GM21526 (cell line): ENCODE measurements at regions not wholly inside any gene's neighbourhood (a gene's known extent, or its start where the extent isn't known, plus 50 kb on each side); places are given as distances from the start of the nearest gene placed in this dataset.

ENCODE experiments used
- ATAC-seq: cut with Tn5 transposase; IDR thresholded peaks from one replicate; pipeline ENCODE4 v1.9.1; 2021; ENCODE audit warnings: moderate library complexity; ENCODE audit not compliant: unreplicated experiment, low FRiP score

DNA sequence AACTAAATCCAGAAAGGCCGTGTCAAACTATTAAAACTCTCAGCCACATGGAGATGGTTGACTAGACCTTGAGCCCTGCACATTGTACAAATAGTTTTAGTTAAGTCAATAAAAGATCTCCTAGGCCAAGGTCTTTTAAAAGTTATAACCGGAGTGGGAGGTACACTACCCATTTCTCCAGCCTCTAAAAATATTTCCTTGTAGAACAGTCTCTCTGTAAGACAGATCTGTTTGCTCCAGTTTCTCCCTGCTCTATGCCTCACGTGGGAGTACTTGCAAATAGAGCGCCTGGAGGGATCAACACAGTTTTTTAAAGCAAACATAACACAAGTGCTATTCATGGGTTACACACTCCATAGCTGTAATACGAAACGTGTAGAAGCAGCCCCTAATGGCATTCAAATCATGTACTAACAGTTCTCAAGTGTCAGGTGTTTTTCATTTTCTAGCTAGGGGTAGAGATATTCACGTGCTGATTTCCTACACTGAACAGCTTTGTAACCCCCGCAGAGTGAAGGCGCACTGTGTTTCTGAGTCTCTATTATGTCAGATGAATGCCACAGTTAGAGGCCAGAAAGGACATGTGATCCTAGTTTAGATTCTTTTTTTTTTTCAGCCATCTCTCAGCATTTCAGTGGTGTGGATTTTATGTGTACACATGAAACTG lies 703.4 kb upstream of the GRAMD2B start:
- ATAC-seq = no peak

- no peak for ATAC-seq
These were observed 702.9 kb upstream of the GRAMD2B start for GRCh38 chr5:125720348-125720685.

GRCh38 chr5:125720721-125721120 lies 702.5 kb upstream of the GRAMD2B start:
- no peak for ATAC-seq

DNA sequence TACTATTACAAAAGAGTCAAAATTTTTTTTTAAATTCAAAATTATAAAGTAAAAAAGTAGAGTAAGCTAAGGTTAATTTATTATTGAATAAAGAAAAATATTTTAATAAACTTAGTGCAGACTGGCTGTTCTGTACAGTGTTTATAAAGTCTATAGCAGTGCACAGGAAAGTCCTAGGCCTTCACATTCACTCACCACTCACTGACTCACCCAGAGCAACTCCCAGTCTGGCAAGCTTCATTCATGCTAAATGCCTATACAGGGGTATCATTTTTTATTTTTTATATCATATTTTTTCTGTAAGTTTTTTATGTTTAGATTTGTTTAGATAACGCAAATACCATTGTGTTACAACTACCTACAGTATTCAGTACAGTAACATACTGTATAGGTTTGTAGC lies 700.7 kb upstream of the GRAMD2B start:
- no peak for ATAC-seq

- no peak for ATAC-seq
These were observed 697.5 kb upstream of the GRAMD2B start for GRCh38 chr5:125725691-125726090.

DNA sequence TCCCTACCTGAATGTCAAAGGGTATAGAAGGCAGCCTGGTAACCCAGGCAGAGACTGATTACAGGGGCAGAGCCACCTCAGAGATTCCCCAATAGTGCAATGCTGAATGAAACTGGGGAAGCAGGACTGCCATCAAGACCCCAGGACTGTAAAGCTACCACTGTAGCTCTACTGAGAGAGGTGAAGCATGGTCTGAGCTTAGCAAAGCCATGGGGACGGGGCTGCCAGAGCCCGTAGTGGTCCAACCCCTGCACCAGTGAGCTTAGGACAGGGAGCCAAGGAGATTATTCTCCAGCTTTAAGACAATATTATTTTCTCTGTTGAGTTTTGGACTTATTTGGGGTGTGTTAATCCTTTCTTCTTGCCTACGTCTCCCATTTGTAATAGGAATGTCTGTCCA lies 679.3 kb upstream of the GRAMD2B start:
- ATAC-seq = no peak

DNA sequence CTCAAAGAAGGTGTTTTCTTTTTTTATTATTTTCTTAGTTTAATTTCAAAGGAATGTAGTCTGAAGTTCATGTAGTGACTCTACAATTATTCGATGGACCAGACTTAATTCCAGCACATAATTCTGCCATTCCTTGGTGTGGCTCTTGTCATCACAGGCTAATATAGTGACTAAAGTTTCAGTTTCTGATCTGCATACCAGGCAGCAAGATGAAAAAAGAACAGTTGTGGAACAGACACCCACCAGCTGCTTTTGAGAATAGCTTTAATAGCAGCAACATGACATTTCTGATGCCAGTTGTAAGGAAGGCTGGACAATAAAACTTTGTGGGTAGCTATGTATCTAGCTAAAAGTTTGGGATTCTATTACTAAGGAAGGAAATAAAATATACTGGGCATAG lies 676.3 kb upstream of the GRAMD2B start:
- no peak for ATAC-seq

GRCh38 chr5:125750147-125750860 lies 672.9 kb upstream of the GRAMD2B start:
- no peak for ATAC-seq

- no peak for ATAC-seq
These were observed 672.4 kb upstream of the GRAMD2B start for GRCh38 chr5:125750861-125751186.

DNA sequence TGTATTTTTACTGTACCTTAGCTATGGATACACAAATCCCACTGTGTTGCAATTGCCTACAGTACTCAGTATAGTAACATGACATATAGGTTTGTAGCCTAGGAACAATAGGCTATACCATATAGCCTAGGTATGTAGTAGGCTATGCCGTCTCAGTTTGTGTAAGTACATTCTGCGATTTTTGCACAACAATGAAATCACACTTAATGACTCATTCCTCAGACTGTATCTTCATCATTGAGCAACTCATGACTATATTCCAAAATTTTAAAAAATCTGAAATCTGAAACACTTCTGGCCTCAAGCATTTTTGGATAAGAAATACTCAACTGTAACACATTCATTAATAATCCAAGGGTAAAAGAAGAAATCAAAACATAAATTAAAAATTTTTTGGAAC lies 666.8 kb upstream of the GRAMD2B start:
- no peak for ATAC-seq

- ATAC-seq = no peak
These were observed 656.5 kb upstream of the GRAMD2B start for GRCh38 chr5:125766706-125767105.

- no peak for ATAC-seq
These were observed 647.3 kb upstream of the GRAMD2B start for GRCh38 chr5:125775896-125776295.

GRCh38 chr5:125776656-125777139 lies 646.5 kb upstream of the GRAMD2B start:
- no peak for ATAC-seq

DNA sequence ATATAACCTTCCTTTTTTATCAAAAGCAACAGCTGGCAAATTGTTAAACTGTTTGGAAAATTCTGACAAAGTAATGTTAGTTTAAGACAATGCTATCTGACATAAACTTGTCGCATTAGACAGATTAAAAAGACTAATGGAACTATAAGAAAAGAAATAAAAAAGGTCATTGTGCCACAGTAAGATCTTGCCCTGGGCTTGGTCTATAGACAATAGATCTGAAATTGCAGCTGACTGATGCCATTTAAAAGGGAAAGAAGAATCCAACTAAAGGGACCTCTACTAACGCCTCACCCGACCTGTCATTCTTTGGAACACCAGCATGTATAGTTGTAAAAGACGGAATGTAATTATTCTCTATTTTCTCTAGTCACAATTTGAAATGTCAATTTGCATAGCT lies 644.4 kb upstream of the GRAMD2B start:
- no peak for ATAC-seq

DNA sequence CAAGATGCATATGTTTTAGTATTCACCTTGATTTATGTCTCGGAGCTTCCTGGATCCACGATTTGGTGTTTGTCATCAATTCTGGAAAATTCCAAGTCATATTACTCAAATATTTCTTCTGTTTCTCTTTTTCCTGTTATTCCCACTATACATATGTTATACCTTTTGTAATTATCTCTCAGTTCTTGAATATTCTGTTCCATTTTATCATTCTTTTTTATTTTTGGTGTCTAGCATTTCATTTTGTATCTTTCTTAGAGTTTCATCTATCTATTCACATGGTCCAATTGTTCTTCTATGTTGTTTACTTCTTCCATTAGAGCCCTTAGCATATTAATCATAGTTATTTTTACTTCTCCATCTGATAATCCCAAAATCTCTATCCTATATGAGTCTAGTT lies 637.8 kb upstream of the GRAMD2B start:
- no peak for ATAC-seq

GRCh38 chr5:125786021-125786420 lies 637.2 kb upstream of the GRAMD2B start:
- no peak for ATAC-seq

- ATAC-seq = no peak
These were observed 629.7 kb upstream of the GRAMD2B start for GRCh38 chr5:125793470-125793869.

- no peak for ATAC-seq
These were observed 628.3 kb upstream of the GRAMD2B start for GRCh38 chr5:125794922-125795321.

- no peak for ATAC-seq
These were observed 624.9 kb upstream of the GRAMD2B start for GRCh38 chr5:125798307-125798706.

DNA sequence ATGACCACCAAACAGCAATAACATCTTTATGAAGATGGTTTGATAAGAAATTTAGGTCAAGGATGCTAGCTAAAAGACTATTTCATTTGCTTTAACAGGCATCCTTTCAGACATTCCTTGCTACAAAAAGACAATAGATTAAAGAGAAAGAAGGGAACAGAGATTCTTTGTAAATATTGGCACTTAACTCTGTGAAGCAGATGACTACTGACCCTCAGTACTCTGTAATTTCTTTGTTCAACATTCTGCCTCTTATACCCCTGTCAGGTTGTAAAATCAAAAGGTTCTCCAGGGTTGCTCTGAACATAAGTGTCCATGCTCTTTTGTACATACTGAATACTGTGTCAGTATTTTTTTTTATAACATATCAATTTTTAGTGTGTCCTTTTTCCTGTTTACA lies 610.6 kb upstream of the GRAMD2B start:
- no peak for ATAC-seq

DNA sequence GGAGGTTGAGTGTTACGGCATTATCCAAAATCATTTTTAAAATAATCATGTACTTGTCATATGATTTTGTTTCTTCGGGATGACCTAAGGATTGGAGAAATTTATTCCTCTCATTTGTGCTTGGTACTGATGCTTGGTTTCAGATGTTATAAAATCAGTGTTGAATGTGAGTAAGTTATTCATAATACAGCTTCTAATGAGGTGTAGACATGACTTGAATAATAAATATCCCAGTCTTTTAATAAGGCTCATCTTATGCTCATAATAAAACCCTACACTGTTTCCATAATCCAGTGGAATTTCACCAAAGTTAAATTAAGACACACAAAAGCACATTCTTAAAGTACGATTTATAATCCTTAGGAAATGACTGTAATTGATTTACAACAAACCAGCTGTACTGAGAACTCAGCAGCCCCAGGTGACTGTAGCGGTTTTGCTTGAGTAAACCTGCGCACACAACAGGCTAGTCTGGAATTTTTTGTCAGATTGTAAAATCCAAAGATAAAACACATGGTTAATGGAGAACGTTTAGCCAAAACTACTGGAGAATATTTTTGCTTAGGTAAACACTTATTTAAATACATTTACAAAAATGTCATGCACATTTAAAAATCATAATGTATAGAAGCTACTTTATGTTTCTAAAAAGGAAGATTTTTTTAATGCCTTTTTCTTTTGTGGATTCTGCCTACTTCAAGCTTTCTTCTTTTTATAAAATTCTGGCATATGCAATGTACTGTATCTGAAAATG lies 609.8 kb upstream of the GRAMD2B start:
- ATAC-seq = no peak

GRCh38 chr5:125814119-125814518 lies 609.1 kb upstream of the GRAMD2B start:
- ATAC-seq = no peak
